ENCODE measurements at regions not wholly inside any gene's neighbourhood (a gene's known extent, or its start where the extent isn't known, plus 50 kb on each side); places are given as distances from the start of the nearest gene placed in this dataset.

GRCh38 chr2:128628206-128628605 is 309.5 kb upstream of the HS6ST1 start:
- FAIRE-seq, result no peak
- no peak overlapping the region for H3K4me2 ChIP-seq (ENCODE audit: control insufficient read depth, extremely low read depth, insufficient read depth, low read depth, low read length)

GRCh38 chr2:128628996-128629395 is 310.3 kb upstream of the HS6ST1 start:
- Histone ChIP-seq H4K20me1 (ENCODE audit: control insufficient read depth, extremely low read depth, insufficient read depth, low read length) (no peaks in the 10 kb centered on the region), H3K4me2 (ENCODE audit: control insufficient read depth, extremely low read depth, insufficient read depth, low read depth, low read length) (no peak overlapping the region), H3K4me1 (ENCODE audit: control insufficient read depth, extremely low read depth, insufficient read depth, low read length) (no peaks in the 10 kb centered on the region), H3K27me3 (ENCODE audit: control insufficient read depth, extremely low read depth, insufficient read depth, low read length) (no peaks in the 10 kb centered on the region), H2AFZ (ENCODE audit: control insufficient read depth, low read length) (no peak overlapping the region), H3K9me3 (ENCODE audit: control insufficient read depth, low read depth, low read length) (no peaks in the 10 kb centered on the region), H3K36me3 (ENCODE audit: control insufficient read depth in 2 of 2, extremely low read depth in 1 of 2, insufficient read depth in 2 of 2, low read length in 2 of 2) (no peaks in the 10 kb centered on the region), H3K9me1 (ENCODE audit: control insufficient read depth, extremely low read depth, insufficient read depth, low read length) (no peaks in the 10 kb centered on the region), H3K27ac (ENCODE audit: control insufficient read depth, insufficient read depth, low read length) (no peak overlapping the region), H3K79me2 (ENCODE audit: control insufficient read depth, insufficient read depth, low read length) (no peaks in the 10 kb centered on the region), H3K9ac (ENCODE audit: control insufficient read depth, extremely low read depth, insufficient read depth, low read length) (no peak overlapping the region), H3K4me3 (ENCODE audit: control insufficient read depth in 2 of 3, extremely low read depth in 1 of 3, insufficient read depth in 2 of 3, low read depth in 1 of 3, low read length in 3 of 3) (no peak overlapping the region)
- dilution Hi-C loops (cut with MboI; ENCODE audit: extremely low pct_ligation_motif_present, low sequenced_read_pairs), result no loop called here
- TF ChIP-seq EZH2 (IDR thresholded peaks at IDR 0.05; ENCODE audit: low read length), result no peak
- no peak for TF ChIP-seq CTCF (optimal IDR thresholded peaks at IDR 0.05 in 1 of 3, IDR thresholded peaks at IDR 0.05 in 1 of 3, conservative IDR thresholded peaks at IDR 0.05 in 1 of 3; ENCODE audit: extremely low read depth in 1 of 3, insufficient read depth in 2 of 3, low read length in 3 of 3)
- no peak for DNase-seq (ENCODE audit: low read depth, low spot score)
- FAIRE-seq, result no peak

More at GRCh38 chr2:128628206-128628605, 309.5 kb upstream of the HS6ST1 start:
- Histone ChIP-seq H3K4me1 (ENCODE audit: control insufficient read depth, extremely low read depth, insufficient read depth, low read length) (no peaks in the 10 kb centered on the region), H4K20me1 (ENCODE audit: control insufficient read depth, extremely low read depth, insufficient read depth, low read length) (no peaks in the 10 kb centered on the region), H2AFZ (ENCODE audit: control insufficient read depth, low read length) (no peak overlapping the region), H3K27me3 (ENCODE audit: control insufficient read depth, extremely low read depth, insufficient read depth, low read length) (no peaks in the 10 kb centered on the region), H3K9me1 (ENCODE audit: control insufficient read depth, extremely low read depth, insufficient read depth, low read length) (no peaks in the 10 kb centered on the region), H3K36me3 (ENCODE audit: control insufficient read depth in 2 of 2, extremely low read depth in 1 of 2, insufficient read depth in 2 of 2, low read length in 2 of 2) (no peaks in the 10 kb centered on the region), H3K27ac (ENCODE audit: control insufficient read depth, insufficient read depth, low read length) (no peak overlapping the region), H3K79me2 (ENCODE audit: control insufficient read depth, insufficient read depth, low read length) (no peaks in the 10 kb centered on the region), H3K9ac (ENCODE audit: control insufficient read depth, extremely low read depth, insufficient read depth, low read length) (no peak overlapping the region), H3K4me3 (ENCODE audit: control insufficient read depth in 2 of 3, extremely low read depth in 1 of 3, insufficient read depth in 2 of 3, low read depth in 1 of 3, low read length in 3 of 3) (no peak overlapping the region), H3K9me3 (ENCODE audit: control insufficient read depth, low read depth, low read length) (no peaks in the 10 kb centered on the region)
- no peak for DNase-seq (ENCODE audit: low read depth, low spot score)
- dilution Hi-C loops (cut with MboI; ENCODE audit: extremely low pct_ligation_motif_present, low sequenced_read_pairs), result no loop called here
- TF ChIP-seq CTCF (optimal IDR thresholded peaks at IDR 0.05 in 1 of 3, IDR thresholded peaks at IDR 0.05 in 1 of 3, conservative IDR thresholded peaks at IDR 0.05 in 1 of 3; ENCODE audit: extremely low read depth in 1 of 3, insufficient read depth in 2 of 3, low read length in 3 of 3) (no peak), EZH2 (IDR thresholded peaks at IDR 0.05; ENCODE audit: low read length) (no peak)
